ENCODE measurements at regions not wholly inside any gene's neighbourhood (a gene's known extent, or its start where the extent isn't known, plus 50 kb on each side); places are given as distances from the start of the nearest gene placed in this dataset.

DNA sequence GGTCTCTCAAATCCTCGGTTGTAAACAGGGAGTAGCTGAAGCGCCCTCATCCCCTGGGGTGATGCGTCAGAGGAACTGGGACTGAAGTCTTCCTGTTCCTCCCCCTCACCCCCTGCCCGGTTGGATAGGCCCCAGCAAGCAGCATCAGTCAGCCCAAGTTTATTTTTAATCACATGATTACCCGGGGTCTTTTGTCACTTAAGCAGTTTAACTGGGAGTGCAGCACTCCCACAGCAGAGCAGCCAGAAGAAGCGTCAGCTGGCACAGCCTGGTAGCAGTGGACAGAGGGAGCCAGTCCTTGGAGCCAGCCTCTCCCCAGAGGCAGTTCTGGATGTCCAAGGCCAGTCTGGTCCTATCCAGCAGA lies 342.1 kb downstream of the CTTN start:
- no peak overlapping the region for H3K27ac ChIP-seq (ENCODE audit: low read depth, low read length)
- no peak overlapping the region for H3K4me3 ChIP-seq (ENCODE audit: low read depth, low read length)
- peaks cover 74% of the 10 kb centered on the region for H3K9me3 ChIP-seq (ENCODE audit: control insufficient read depth, insufficient read depth, low read length)
- POLR2A ChIA-PET = no interaction called here
- DNase-seq (ENCODE audit: low read depth, low spot score) = no peak
- CTCF ChIA-PET = no interaction called here
- H3K27me3 ChIP-seq (ENCODE audit: control insufficient read depth, insufficient read depth, low read length) = no peaks in the 10 kb centered on the region
- TF ChIP-seq, protein P1, sequence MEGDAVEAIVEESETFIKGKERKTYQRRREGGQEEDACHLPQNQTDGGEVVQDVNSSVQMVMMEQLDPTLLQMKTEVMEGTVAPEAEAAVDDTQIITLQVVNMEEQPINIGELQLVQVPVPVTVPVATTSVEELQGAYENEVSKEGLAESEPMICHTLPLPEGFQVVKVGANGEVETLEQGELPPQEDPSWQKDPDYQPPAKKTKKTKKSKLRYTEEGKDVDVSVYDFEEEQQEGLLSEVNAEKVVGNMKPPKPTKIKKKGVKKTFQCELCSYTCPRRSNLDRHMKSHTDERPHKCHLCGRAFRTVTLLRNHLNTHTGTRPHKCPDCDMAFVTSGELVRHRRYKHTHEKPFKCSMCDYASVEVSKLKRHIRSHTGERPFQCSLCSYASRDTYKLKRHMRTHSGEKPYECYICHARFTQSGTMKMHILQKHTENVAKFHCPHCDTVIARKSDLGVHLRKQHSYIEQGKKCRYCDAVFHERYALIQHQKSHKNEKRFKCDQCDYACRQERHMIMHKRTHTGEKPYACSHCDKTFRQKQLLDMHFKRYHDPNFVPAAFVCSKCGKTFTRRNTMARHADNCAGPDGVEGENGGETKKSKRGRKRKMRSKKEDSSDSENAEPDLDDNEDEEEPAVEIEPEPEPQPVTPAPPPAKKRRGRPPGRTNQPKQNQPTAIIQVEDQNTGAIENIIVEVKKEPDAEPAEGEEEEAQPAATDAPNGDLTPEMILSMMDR (IDR thresholded peaks at IDR 0.05; ENCODE audit: low read depth, low read length) = no peak

DNA sequence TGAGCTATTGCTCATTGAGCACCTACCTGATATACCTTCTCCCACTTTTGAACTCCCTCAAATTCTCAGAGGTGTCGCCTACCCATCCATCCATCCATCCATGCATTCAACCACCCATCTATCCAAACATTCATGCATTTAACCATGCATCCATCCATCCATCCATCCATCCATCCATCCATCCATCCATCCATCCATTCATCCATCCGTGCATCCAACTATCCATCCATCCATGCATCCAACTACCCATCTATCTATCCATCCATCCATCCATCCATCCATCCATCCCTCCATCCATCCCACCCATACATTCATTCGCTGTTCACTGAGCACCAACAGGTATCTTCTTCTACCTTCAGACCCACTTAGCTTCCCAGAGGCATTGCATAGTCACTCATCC lies 342.8 kb downstream of the CTTN start:
- Histone ChIP-seq H3K9me3 (ENCODE audit: control insufficient read depth, insufficient read depth, low read length) (peaks cover 74% of the 10 kb centered on the region), H3K27me3 (ENCODE audit: control insufficient read depth, insufficient read depth, low read length) (no peaks in the 10 kb centered on the region), H3K27ac (ENCODE audit: low read depth, low read length) (no peak overlapping the region), H3K4me3 (ENCODE audit: low read depth, low read length) (no peak overlapping the region)
- ChIA-PET POLR2A (no interaction called here), CTCF (no interaction called here)
- TF ChIP-seq, protein P1 (IDR thresholded peaks at IDR 0.05; ENCODE audit: low read depth, low read length) = no peak
- no peak for DNase-seq (ENCODE audit: low read depth, low spot score)

DNA sequence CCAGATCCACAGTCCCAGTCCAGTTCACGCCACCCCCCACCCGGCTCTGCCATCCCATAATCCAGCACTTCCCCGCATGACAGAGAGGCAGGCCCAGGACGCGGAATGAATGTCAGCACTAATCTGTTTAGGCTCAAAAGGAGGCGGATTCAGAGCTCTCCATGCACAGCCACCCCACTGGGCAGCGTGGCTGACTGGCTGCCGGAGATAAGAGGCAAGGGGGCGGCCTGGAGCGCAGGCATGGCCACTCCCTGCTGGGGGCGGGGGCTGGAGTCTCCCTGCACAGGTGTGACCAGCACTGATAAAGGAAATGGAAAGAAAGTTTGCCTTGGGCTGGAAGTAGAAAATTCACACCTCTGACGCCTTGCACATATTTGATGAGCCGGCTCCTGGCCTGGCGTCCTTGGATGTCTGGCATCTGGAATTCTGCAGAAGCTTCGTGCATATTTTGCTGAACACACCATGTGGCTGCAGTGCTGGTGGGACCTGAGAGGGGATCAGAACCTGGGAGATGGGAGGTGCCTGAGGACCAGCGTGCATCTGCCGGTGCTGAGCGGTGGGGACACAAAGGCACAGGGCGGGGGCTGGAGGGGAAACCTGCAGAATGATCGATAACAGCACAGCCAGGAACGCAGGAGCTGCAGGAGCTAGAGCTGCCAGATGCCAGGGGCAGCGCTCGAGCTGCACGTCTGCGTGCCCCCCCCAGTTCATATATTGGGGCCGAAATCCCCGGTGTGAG lies 344.4 kb downstream of the CTTN start:
- TF ChIP-seq, protein P1 (IDR thresholded peaks at IDR 0.05; ENCODE audit: low read depth, low read length) = no peak
- Histone ChIP-seq H3K4me3 (ENCODE audit: low read depth, low read length) (no peak overlapping the region), H3K27ac (ENCODE audit: low read depth, low read length) (no peak overlapping the region), H3K9me3 (ENCODE audit: control insufficient read depth, insufficient read depth, low read length) (peaks cover 75% of the 10 kb centered on the region), H3K27me3 (ENCODE audit: control insufficient read depth, insufficient read depth, low read length) (no peaks in the 10 kb centered on the region)
- POLR2A ChIA-PET = no interaction called here
- CTCF ChIA-PET = no interaction called here
- DNase-seq (ENCODE audit: low read depth, low spot score) = no peak

DNA sequence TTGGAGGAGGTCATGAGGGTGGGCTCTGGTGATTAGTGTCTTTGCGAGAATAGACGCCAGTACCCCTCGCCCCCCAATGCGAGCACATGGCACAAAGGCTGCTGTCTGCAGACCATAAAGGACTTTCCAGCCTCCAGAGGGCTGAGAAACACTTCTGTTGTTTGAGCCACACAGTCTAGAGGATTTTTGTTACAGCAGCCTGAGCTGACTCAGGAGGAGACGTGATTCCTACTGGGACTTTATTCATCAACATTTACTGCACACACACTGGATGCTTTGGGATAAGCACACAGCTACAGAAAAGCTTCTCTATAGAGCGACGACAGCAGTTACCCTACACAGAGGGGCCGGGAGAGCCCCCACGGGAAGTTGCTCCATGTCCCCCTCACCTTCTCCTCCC lies 345.0 kb downstream of the CTTN start:
- DNase-seq (ENCODE audit: low read depth, low spot score) = no peak
- Histone ChIP-seq H3K9me3 (ENCODE audit: control insufficient read depth, insufficient read depth, low read length) (peaks cover 75% of the 10 kb centered on the region), H3K27me3 (ENCODE audit: control insufficient read depth, insufficient read depth, low read length) (no peaks in the 10 kb centered on the region), H3K27ac (ENCODE audit: low read depth, low read length) (no peak overlapping the region), H3K4me3 (ENCODE audit: low read depth, low read length) (no peak overlapping the region)
- ChIA-PET POLR2A (no interaction called here), CTCF (no interaction called here)
- TF ChIP-seq, protein P1 (IDR thresholded peaks at IDR 0.05; ENCODE audit: low read depth, low read length) = no peak

DNA sequence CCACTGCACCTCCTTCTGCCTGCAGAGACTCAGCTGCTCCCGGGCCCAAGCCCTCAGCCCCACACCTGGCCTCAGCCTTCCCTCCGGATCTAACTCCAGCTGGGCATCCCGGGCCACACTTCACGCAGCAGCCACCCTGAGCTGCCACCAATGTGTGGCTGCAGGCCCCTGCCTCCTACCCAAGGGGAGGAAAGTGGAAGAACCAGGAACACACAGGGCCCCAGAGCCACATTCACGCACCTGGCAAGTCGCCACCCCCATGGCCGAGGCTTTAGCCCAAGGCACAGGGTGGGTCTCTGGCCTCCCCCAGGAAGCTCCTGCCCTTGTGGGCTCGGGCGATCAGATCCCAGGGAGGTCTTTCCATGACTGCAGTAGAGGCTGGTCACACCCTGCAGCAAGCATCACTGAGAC lies 345.6 kb downstream of the CTTN start:
- Histone ChIP-seq H3K4me3 (ENCODE audit: low read depth, low read length) (no peak overlapping the region), H3K27me3 (ENCODE audit: control insufficient read depth, insufficient read depth, low read length) (no peaks in the 10 kb centered on the region), H3K9me3 (ENCODE audit: control insufficient read depth, insufficient read depth, low read length) (peaks cover 73% of the 10 kb centered on the region), H3K27ac (ENCODE audit: low read depth, low read length) (no peak overlapping the region)
- TF ChIP-seq, protein P1 (IDR thresholded peaks at IDR 0.05; ENCODE audit: low read depth, low read length) = no peak
- no peak for DNase-seq (ENCODE audit: low read depth, low spot score)
- CTCF ChIA-PET = no interaction called here
- POLR2A ChIA-PET = no interaction called here

Data from AG04450 (cell line).